ENCODE measurements at regions not wholly inside any gene's neighbourhood (a gene's known extent, or its start where the extent isn't known, plus 50 kb on each side); places are given as distances from the start of the nearest gene placed in this dataset.
"Not testable (repeated sequence)": the region's sequence is repeated elsewhere in the genome, so short reads cannot be mapped to it uniquely, and the experiment has no call there.

DNA sequence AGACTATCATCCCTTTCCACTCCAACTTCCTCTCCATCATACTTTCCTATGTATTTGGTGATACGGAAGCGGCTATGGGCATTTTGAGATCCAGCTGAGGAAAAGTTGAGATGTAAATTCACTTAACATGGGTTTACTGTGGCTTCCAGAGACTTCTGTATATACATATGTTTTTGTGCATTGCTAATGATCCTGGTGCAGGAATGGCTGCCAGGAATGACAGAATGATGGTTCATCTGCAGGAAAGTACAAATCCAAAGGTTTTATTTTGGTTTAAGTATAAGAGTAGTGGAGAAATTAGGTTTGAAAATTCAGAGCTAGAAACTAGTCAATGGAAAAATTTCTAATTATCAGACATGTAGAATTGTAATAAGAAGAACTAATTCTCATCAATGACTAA lies 95.0 kb upstream of the PAM start:
- Histone ChIP-seq H3K27ac (no peak overlapping the region), H3K9me3 (no peaks in the 10 kb centered on the region), H3K4me3 (no peak overlapping the region), H3K9ac (no peak overlapping the region), H3K36me3 (no peaks in the 10 kb centered on the region), H3K4me1 (no peaks in the 10 kb centered on the region), H3K27me3 (no peaks in the 10 kb centered on the region), H4K20me1 (no peaks in the 10 kb centered on the region), H3K4me2 (no peak overlapping the region)
- no peak for TF ChIP-seq Cebpa-rat (IDR thresholded peaks at IDR 0.05)

DNA sequence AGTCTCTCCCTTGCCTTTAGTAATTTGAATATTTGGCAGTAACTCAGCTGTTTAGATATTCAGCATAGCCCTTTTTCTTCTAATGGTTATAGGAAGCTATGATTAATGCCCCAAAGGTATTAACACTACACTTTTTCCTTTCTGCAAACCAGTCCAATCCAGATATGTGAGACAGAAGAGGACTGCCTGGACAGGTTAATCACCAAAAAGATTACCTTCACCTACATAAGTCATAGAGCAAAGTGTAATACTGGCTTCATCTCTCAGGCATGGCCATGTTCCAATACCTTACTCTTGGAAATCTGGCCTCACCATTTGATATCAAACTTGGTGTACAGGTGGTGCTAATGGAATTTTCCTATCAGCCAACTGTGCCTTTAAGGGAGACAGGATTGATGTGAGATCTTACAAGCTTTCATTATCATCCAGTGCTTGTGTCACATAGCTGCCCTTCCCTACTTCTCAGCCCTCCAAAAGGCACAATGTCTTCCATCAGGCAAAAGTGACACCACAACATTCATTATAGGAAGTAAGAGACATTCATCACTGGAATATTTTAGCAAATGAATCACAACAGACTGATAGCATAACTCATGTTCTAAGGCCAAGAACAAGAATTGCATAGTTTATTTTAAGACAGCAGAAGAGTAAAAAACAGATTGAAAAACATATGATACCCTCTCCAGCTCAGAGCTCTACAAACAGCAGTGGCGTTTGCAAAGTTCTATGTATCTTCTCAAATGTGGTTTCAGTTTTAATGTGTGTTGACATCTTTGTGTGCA lies 91.2 kb upstream of the PAM start:
- no peak overlapping the region for H3K27ac ChIP-seq
- no peak for TF ChIP-seq Cebpa-rat (IDR thresholded peaks at IDR 0.05)
- H3K36me3 ChIP-seq, result no peaks in the 10 kb centered on the region
- H3K27me3 ChIP-seq, result no peaks in the 10 kb centered on the region
- no peak overlapping the region for H3K4me2 ChIP-seq
- H3K9me3 ChIP-seq, result no peaks in the 10 kb centered on the region
- no peak overlapping the region for H3K9ac ChIP-seq
- no peaks in the 10 kb centered on the region for H4K20me1 ChIP-seq
- no peak overlapping the region for H3K4me3 ChIP-seq
- no peaks in the 10 kb centered on the region for H3K4me1 ChIP-seq

DNA sequence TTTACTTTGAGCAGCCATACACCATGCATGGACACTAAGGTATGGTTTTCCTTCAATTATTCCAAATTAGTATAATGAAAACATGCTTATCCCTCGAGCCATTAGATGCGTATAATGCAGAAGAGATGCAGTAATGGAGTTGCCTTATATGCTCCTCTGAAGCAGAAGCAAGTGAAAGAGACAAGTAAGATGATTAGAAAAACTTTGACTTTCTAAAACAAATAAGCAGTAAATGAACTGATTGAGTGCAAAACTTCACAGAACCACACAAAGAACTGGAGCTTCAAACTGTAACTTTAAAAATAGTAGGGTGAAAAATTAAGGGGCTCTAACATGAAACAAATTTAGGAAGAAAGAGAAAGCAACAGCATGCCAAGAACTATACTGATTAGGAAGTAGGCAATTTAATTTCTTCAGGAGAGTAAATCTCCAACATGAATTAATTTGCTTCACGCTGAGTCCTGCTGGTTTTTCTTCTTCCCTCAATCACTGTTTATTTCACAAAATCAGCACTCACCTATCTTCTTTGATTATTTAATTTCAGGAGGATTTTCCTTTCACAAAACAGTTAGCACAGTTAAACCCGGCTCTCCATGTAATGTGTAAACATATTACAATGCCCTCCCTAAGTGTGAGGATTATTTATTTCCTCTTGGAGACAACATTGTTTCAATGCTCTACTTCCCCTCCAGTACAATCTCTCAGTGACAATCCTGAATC lies 90.3 kb upstream of the PAM start:
- TF ChIP-seq Cebpa-rat (IDR thresholded peaks at IDR 0.05), result no peak
- Histone ChIP-seq H3K4me1 (no peaks in the 10 kb centered on the region), H4K20me1 (no peaks in the 10 kb centered on the region), H3K4me2 (no peak overlapping the region), H3K9me3 (no peaks in the 10 kb centered on the region), H3K9ac (no peak overlapping the region), H3K36me3 (no peaks in the 10 kb centered on the region), H3K4me3 (no peak overlapping the region), H3K27me3 (no peaks in the 10 kb centered on the region), H3K27ac (no peak overlapping the region)

GRCh38 chr5:102666164-102666946 lies 88.8 kb upstream of the PAM start:
- H3K9me3 ChIP-seq, result no peaks in the 10 kb centered on the region
- no peaks in the 10 kb centered on the region for H3K36me3 ChIP-seq
- H3K4me1 ChIP-seq, result no peaks in the 10 kb centered on the region
- no peak overlapping the region for H3K9ac ChIP-seq
- no peak overlapping the region for H3K4me3 ChIP-seq
- no peaks in the 10 kb centered on the region for H4K20me1 ChIP-seq
- no peak overlapping the region for H3K4me2 ChIP-seq
- no peak for TF ChIP-seq Cebpa-rat (IDR thresholded peaks at IDR 0.05)
- no peaks in the 10 kb centered on the region for H3K27me3 ChIP-seq
- no peak overlapping the region for H3K27ac ChIP-seq

DNA sequence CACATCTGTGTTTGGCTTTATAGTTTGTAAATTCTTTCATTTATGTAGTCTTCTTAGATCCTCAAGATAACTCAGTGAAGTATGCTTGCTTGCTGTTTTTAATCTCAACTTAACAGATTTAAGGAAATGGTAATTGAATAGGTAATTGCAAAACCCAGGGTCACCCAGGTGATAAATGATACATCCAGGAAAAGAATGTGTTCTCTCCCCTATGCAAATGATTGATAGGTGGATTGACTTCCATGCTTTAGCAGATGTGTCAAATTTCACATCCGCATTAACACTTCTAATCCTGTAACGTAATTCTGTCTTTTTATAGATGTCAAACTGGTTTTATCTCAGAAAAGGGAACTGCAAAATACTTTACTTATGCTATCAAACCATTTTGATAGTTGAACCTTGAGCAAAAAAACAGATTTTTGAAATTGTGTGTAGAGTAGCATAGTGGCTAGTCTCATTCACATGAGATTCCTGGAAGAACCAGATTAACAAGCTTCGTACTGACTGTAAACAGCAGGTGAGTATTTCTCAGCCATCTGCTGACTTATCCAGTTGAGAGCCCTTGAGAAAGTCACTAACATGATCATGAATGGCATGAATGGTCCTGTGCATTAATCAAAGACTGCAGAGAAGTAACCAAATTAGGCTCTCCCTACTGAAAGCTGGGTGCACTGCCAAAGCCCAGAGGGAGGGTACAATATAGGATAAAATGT lies 86.7 kb upstream of the PAM start:
- H4K20me1 ChIP-seq, result no peaks in the 10 kb centered on the region
- no peak overlapping the region for H3K4me2 ChIP-seq
- no peaks in the 10 kb centered on the region for H3K36me3 ChIP-seq
- H3K4me3 ChIP-seq, result no peak overlapping the region
- H3K9ac ChIP-seq, result no peak overlapping the region
- no peaks in the 10 kb centered on the region for H3K9me3 ChIP-seq
- no peaks in the 10 kb centered on the region for H3K4me1 ChIP-seq
- H3K27me3 ChIP-seq, result no peaks in the 10 kb centered on the region
- TF ChIP-seq Cebpa-rat (IDR thresholded peaks at IDR 0.05), result no peak
- no peak overlapping the region for H3K27ac ChIP-seq

DNA sequence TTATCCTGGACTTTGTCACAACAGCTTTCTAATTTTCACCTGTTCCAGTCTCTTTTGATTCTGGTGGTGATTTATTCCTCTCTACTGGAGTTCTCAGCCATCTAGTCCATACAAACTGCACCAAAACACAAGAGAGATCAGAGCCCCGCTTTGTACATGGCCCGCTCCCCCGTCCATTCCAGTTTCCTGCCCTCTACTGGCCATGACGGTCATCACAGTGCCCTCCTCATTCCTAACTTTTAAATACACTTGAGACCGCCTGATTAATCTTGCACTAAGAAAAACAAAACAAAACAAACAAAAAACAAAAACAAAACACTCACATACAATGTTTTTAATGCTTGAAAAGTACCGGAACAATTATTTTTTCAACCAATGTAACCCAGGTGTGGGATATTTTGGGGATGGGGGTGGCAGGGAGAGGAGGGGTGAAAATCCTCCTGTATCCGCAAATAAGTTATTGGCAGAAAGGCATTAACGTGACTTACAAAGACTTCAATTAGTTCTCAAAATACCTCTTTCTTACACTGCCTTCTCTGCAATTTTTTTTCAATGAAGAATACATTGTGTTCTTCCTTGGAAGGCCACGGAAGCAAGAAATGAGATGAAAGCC lies 84.8 kb upstream of the PAM start:
- Histone ChIP-seq H3K9ac (no peak overlapping the region), H4K20me1 (no peaks in the 10 kb centered on the region), H3K4me1 (no peaks in the 10 kb centered on the region), H3K4me3 (no peak overlapping the region), H3K9me3 (no peaks in the 10 kb centered on the region), H3K27me3 (no peaks in the 10 kb centered on the region), H3K4me2 (no peak overlapping the region), H3K36me3 (no peaks in the 10 kb centered on the region), H3K27ac (no peak overlapping the region)
- TF ChIP-seq Cebpa-rat (IDR thresholded peaks at IDR 0.05), result no peak

- H4K20me1 ChIP-seq, H3K27me3 ChIP-seq, H3K4me1 ChIP-seq, H3K36me3 ChIP-seq, H3K9ac ChIP-seq, H3K4me2 ChIP-seq, H3K27ac ChIP-seq, H3K9me3 ChIP-seq, H3K4me3 ChIP-seq: not testable (repeated sequence)
Measured at GRCh38 chr5:102671033-102671734, 83.9 kb upstream of the PAM start.

GRCh38 chr5:102678267-102679058 lies 76.6 kb upstream of the PAM start:
- Histone ChIP-seq H3K36me3 (no peaks in the 10 kb centered on the region), H3K9ac (no peak overlapping the region), H3K4me1 (no peaks in the 10 kb centered on the region), H3K4me2 (no peak overlapping the region), H3K27ac (no peak overlapping the region), H3K27me3 (no peaks in the 10 kb centered on the region), H3K4me3 (no peak overlapping the region), H4K20me1 (no peaks in the 10 kb centered on the region), H3K9me3 (no peaks in the 10 kb centered on the region)
- TF ChIP-seq Cebpa-rat (IDR thresholded peaks at IDR 0.05), result no peak
